ENCODE measurements at regions not wholly inside any gene's neighbourhood (a gene's known extent, or its start where the extent isn't known, plus 50 kb on each side); places are given as distances from the start of the nearest gene placed in this dataset.

DNA sequence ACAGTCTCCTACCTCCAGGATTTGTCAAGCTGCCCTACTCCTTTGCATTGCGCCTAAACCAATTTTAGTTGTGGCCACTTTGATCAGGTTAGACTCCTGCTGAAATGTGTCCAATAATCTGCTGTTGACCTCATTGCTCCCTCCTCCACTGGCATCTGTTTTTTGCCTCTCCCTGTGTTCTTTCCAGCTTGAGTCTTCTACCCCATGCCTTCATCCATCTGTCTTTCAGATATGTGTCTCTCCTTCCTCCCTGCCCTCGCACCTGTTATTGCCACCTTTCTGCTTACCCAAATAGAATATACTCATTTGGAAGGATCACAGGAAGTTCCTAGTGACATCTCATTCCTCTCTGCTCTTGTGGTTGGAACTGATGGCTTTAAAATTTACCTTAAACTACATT lies 366.6 kb upstream of the CLNK start:
- Histone ChIP-seq H4K8ac (ENCODE audit: low read depth in 2 of 2, low read length in 2 of 2) (no peak overlapping the region), H2AK9ac (replicated peaks; ENCODE audit: low read depth, low read length, poor library complexity) (no peak overlapping the region), H2BK5ac (ENCODE audit: low read depth, low read length, poor library complexity, severe bottlenecking) (no peak overlapping the region), H4K20me1 (ENCODE audit: insufficient read depth, low read length) (no peaks in the 10 kb centered on the region), H2BK120ac (ENCODE audit: low read depth, low read length) (no peak overlapping the region), H4K5ac (ENCODE audit: low read depth, low read length) (no peak overlapping the region), H2AFZ (replicated peaks; ENCODE audit: low read length, poor library complexity) (no peak overlapping the region), H2BK20ac (ENCODE audit: low read depth, low read length) (no peak overlapping the region), H3K4me1 (ENCODE audit: control insufficient read depth, insufficient read depth, low read length) (no peaks in the 10 kb centered on the region), H3K14ac (replicated peaks; ENCODE audit: low read depth, low read length) (no peak overlapping the region), H3K9ac (ENCODE audit: low read depth, low read length) (no peak overlapping the region), H3K18ac (ENCODE audit: low read depth, low read length) (no peak overlapping the region), H3K9me3 (ENCODE audit: control insufficient read depth, insufficient read depth, low read length) (peaks cover 10% of the 10 kb centered on the region), H3K27me3 (ENCODE audit: control insufficient read depth, insufficient read depth, low read length) (no peaks in the 10 kb centered on the region), H3K27ac (ENCODE audit: insufficient read depth, low read length) (no peak overlapping the region), H3K56ac (ENCODE audit: extremely low read depth, insufficient read depth, low read length) (no peak overlapping the region), H3K9me1 (ENCODE audit: insufficient read depth, low read length) (no peaks in the 10 kb centered on the region), H3K23ac (ENCODE audit: low read depth, low read length) (no peak overlapping the region), H3K4me3 (ENCODE audit: insufficient read depth, low read depth, low read length) (no peak overlapping the region), H2BK15ac (ENCODE audit: low read depth, low read length) (no peak overlapping the region), H4K91ac (ENCODE audit: insufficient read depth, low read depth, low read length) (no peak overlapping the region), H3K36me3 (ENCODE audit: control insufficient read depth, insufficient read depth, low read length) (no peaks in the 10 kb centered on the region), H3K79me1 (ENCODE audit: low read depth in 1 of 2, low read length in 2 of 2) (no peaks in the 10 kb centered on the region), H2AK5ac (ENCODE audit: low read depth, low read length) (no peak overlapping the region), H3K4me2 (ENCODE audit: low read depth, low read length) (no peak overlapping the region), H3K4ac (ENCODE audit: low read depth, low read length) (no peak overlapping the region)
- TF ChIP-seq MXI1 (IDR thresholded peaks at IDR 0.05; ENCODE audit: borderline replicate concordance, low read depth, low read length) (no peak), RFX5 (IDR thresholded peaks at IDR 0.05; ENCODE audit: low read depth, low read length) (no peak), CHD1 (IDR thresholded peaks at IDR 0.05; ENCODE audit: low read depth, low read length) (no peak), BHLHE40 (IDR thresholded peaks at IDR 0.05; ENCODE audit: low read depth, low read length) (no peak), SMC3 (IDR thresholded peaks at IDR 0.05; ENCODE audit: low read depth, low read length) (no peak), POLR2A (IDR thresholded peaks at IDR 0.05; ENCODE audit: low read depth, low read length) (no peak), CEBPB (IDR thresholded peaks at IDR 0.05; ENCODE audit: low read depth, low read length) (no peak), MAZ (IDR thresholded peaks at IDR 0.05; ENCODE audit: borderline replicate concordance, low read depth, low read length) (no peak), FOS (IDR thresholded peaks at IDR 0.05; ENCODE audit: low read depth, low read length) (no peak), NFE2L2 (IDR thresholded peaks at IDR 0.05; ENCODE audit: low read depth, low read length) (no peak), MAFK (IDR thresholded peaks at IDR 0.05; ENCODE audit: low read depth, low read length) (no peak)
- TF ChIP-seq, protein P1, sequence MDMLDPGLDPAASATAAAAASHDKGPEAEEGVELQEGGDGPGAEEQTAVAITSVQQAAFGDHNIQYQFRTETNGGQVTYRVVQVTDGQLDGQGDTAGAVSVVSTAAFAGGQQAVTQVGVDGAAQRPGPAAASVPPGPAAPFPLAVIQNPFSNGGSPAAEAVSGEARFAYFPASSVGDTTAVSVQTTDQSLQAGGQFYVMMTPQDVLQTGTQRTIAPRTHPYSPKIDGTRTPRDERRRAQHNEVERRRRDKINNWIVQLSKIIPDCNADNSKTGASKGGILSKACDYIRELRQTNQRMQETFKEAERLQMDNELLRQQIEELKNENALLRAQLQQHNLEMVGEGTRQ (IDR thresholded peaks at IDR 0.05; ENCODE audit: low read depth, low read length): no peak
- TF ChIP-seq, protein P2, sequence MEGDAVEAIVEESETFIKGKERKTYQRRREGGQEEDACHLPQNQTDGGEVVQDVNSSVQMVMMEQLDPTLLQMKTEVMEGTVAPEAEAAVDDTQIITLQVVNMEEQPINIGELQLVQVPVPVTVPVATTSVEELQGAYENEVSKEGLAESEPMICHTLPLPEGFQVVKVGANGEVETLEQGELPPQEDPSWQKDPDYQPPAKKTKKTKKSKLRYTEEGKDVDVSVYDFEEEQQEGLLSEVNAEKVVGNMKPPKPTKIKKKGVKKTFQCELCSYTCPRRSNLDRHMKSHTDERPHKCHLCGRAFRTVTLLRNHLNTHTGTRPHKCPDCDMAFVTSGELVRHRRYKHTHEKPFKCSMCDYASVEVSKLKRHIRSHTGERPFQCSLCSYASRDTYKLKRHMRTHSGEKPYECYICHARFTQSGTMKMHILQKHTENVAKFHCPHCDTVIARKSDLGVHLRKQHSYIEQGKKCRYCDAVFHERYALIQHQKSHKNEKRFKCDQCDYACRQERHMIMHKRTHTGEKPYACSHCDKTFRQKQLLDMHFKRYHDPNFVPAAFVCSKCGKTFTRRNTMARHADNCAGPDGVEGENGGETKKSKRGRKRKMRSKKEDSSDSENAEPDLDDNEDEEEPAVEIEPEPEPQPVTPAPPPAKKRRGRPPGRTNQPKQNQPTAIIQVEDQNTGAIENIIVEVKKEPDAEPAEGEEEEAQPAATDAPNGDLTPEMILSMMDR (conservative IDR thresholded peaks at IDR 0.05; ENCODE audit: low read depth, low read length): no peak
- in situ Hi-C loops (cut with MboI; ENCODE audit: low sequenced_read_pairs) (no loop called here), dilution Hi-C loops (cut with HindIII; ENCODE audit: low sequenced_read_pairs, unreplicated experiment) (no loop called here), intact Hi-C loops (cut with micrococcal nuclease) (no loop called here)
- ChIA-PET CTCF (no interaction called here), POLR2A (ENCODE audit: unreplicated experiment) (no interaction called here)
- DNase-seq (no peak), ATAC-seq (ENCODE audit: low read depth) (no peak)
- 75% methylated on average over 1 of the region's 2 CpGs; no CpG with 5 or more reads in 1 of the 2 experiments for WGBS, 2 experiments (ENCODE audit: extremely low coverage in 2 of 2, insufficient read length in 1 of 2)
- no TSS peak for BruUV-seq (replicated peaks)

All from IMR-90 (cell line).